H9 (cell line): ENCODE measurements at regions not wholly inside any gene's neighbourhood (a gene's known extent, or its start where the extent isn't known, plus 50 kb on each side); places are given as distances from the start of the nearest gene placed in this dataset.

Source experiments
- DNase-seq: peaks from one replicate; pipeline ENCODE4 v3.0.0-alpha.2; 2017
- H2AFZ ChIP-seq: one replicate; pipeline ENCODE4 v1.6.1; 2013; ENCODE audit warnings: mild to moderate bottlenecking, low read length, control low read depth, moderate library complexity
- H2AK5ac ChIP-seq: 2 replicates; pipeline ENCODE4 v1.6.1; 2013; ENCODE audit warnings: low read length, control low read depth, mixed read lengths; ENCODE audit not compliant: insufficient read length
- H2BK120ac ChIP-seq: one replicate; pipeline ENCODE4 v1.6.1; 2013; ENCODE audit warnings: low read depth, mild to moderate bottlenecking, low read length, control low read depth, inconsistent platforms; ENCODE audit not compliant: poor library complexity, severe bottlenecking
- H2BK12ac ChIP-seq: 2 replicates; pipeline ENCODE4 v1.6.1; 2013; ENCODE audit warnings: low read length, control low read depth, mixed read lengths, low read depth; ENCODE audit not compliant: insufficient read length
- H2BK15ac ChIP-seq: 2 replicates; pipeline ENCODE4 v1.6.1; 2013; ENCODE audit warnings: low read depth, low read length, control low read depth
- H2BK20ac ChIP-seq: one replicate; pipeline ENCODE4 v1.6.1; 2013; ENCODE audit warnings: low read depth, mild to moderate bottlenecking, low read length, control low read depth, inconsistent platforms; ENCODE audit not compliant: poor library complexity, severe bottlenecking
- H2BK5ac ChIP-seq: 2 replicates; pipeline ENCODE4 v1.6.1; 2013; ENCODE audit warnings: low read length, control low read depth, mixed read lengths; ENCODE audit not compliant: insufficient read length
- H3K14ac ChIP-seq: 2 replicates; pipeline ENCODE4 v1.6.1; 2013; ENCODE audit warnings: low read length, control low read depth; ENCODE audit not compliant: insufficient read depth
- H3K18ac ChIP-seq: 2 replicates; pipeline ENCODE4 v1.6.1; 2013; ENCODE audit warnings: low read depth, mild to moderate bottlenecking, mixed read lengths, low read length, control low read depth; ENCODE audit not compliant: insufficient read length
- H3K23ac ChIP-seq: 2 replicates; pipeline ENCODE4 v1.6.1; 2013; ENCODE audit warnings: low read length, control low read depth, mixed read lengths, low read depth; ENCODE audit not compliant: insufficient read length
- H3K23me2 ChIP-seq: 2 replicates; pipeline ENCODE4 v1.6.1; 2013; ENCODE audit warnings: low read depth, mild to moderate bottlenecking, mixed read lengths, low read length, control low read depth; ENCODE audit not compliant: insufficient read length, poor library complexity, severe bottlenecking
- H3K27ac ChIP-seq: 2 replicates; pipeline ENCODE4 v1.5.1; 2013; ENCODE audit warnings: low read length, control low read depth, mixed read lengths, low read depth; ENCODE audit not compliant: insufficient read length
- H3K27me3 ChIP-seq: 2 replicates; pipeline ENCODE4 v1.6.1; 2013; ENCODE audit warnings: low read length, control low read depth, inconsistent platforms; ENCODE audit not compliant: insufficient read depth
- H3K4ac ChIP-seq: 2 replicates; pipeline ENCODE4 v1.6.1; 2013; ENCODE audit warnings: low read depth, mild to moderate bottlenecking, control low read depth, inconsistent platforms, low read length, moderate library complexity
- H3K4me1 ChIP-seq: 2 replicates; pipeline ENCODE4 v1.6.1; 2013; ENCODE audit warnings: low read length, control low read depth, inconsistent platforms; ENCODE audit not compliant: insufficient read depth
- H3K4me2 ChIP-seq: 2 replicates; pipeline ENCODE4 v1.6.1; 2013; ENCODE audit warnings: low read length, control low read depth, mixed read lengths; ENCODE audit not compliant: insufficient read length, insufficient read depth
- H3K56ac ChIP-seq: 2 replicates; pipeline ENCODE4 v1.6.1; 2013; ENCODE audit warnings: low read depth, mild to moderate bottlenecking, mixed read lengths, low read length, control low read depth; ENCODE audit not compliant: insufficient read length
- H3K79me1 ChIP-seq: 2 replicates; pipeline ENCODE4 v1.6.1; 2013; ENCODE audit warnings: low read depth, mild to moderate bottlenecking, moderate library complexity, low read length, control low read depth, inconsistent platforms; ENCODE audit not compliant: insufficient read depth, poor library complexity, severe bottlenecking
- H3K79me2 ChIP-seq: 2 replicates; pipeline ENCODE4 v1.6.1; 2013; ENCODE audit warnings: low read length, control low read depth, inconsistent platforms; ENCODE audit not compliant: insufficient read depth
- H3K9ac ChIP-seq: 2 replicates; pipeline ENCODE4 v1.6.1; 2013; ENCODE audit warnings: low read length, control low read depth, mixed read lengths; ENCODE audit not compliant: insufficient read length; ENCODE audit errors: extremely low read depth
- H3K9me3 ChIP-seq: one replicate; pipeline ENCODE4 v1.6.1; 2013; ENCODE audit warnings: low read depth, low read length, inconsistent platforms; ENCODE audit not compliant: control insufficient read depth
- H3T11ph ChIP-seq: one replicate; pipeline ENCODE4 v1.6.1; 2013; ENCODE audit warnings: mild to moderate bottlenecking, low read length, control low read depth, inconsistent platforms
- H4K20me1 ChIP-seq: one replicate; pipeline ENCODE4 v1.6.1; 2013; ENCODE audit not compliant: control insufficient read depth, insufficient read length, insufficient read depth
- H4K5ac ChIP-seq: 2 replicates; pipeline ENCODE4 v1.6.1; 2013; ENCODE audit warnings: low read depth, mild to moderate bottlenecking, mixed read lengths, low read length, control low read depth; ENCODE audit not compliant: insufficient read length
- H4K8ac ChIP-seq: replicated peaks from 2 replicates; pipeline ENCODE4 v1.6.1; 2013; ENCODE audit warnings: low read length, control low read depth, mixed read lengths, low read depth; ENCODE audit not compliant: insufficient read length
- H4K91ac ChIP-seq: 2 replicates; pipeline ENCODE4 v1.6.1; 2013; ENCODE audit warnings: low read depth, mild to moderate bottlenecking, moderate library complexity, mixed read lengths, low read length, control low read depth; ENCODE audit not compliant: insufficient read length
- H3K27ac Mint-ChIP-seq, 3 experiments: 2 replicates in 2 of 3; 3 replicates in 1 of 3; pipeline ENCODE4 v1.8.0; 2020 to 2021; ENCODE audit warnings: mixed read lengths in 3 of 3, mild to moderate bottlenecking in 1 of 3, moderate library complexity in 1 of 3
- H3K27me3 Mint-ChIP-seq: 2 replicates; pipeline ENCODE4 v1.8.0; 2021; ENCODE audit warnings: low read depth, mild to moderate bottlenecking, moderate library complexity, mixed read lengths
- H3K36me3 Mint-ChIP-seq, 3 experiments: 2 replicates in 2 of 3; 3 replicates in 1 of 3; pipeline ENCODE4 v1.8.0; 2020 to 2021; ENCODE audit warnings: low read depth in 3 of 3, mixed read lengths in 3 of 3; ENCODE audit not compliant: insufficient read depth in 1 of 3
- H3K4me1 Mint-ChIP-seq, 2 experiments: 2 replicates each; pipeline ENCODE4 v1.8.0; 2020; ENCODE audit warnings: mixed read lengths in 2 of 2
- H3K4me3 Mint-ChIP-seq, 2 experiments: 2 replicates in 1 of 2; 3 replicates in 1 of 2; pipeline ENCODE4 v1.8.0; 2020 to 2021; ENCODE audit warnings: mild to moderate bottlenecking in 2 of 2, mixed read lengths in 2 of 2, moderate library complexity in 1 of 2
- H3K9me3 Mint-ChIP-seq, 2 experiments: 2 replicates in 1 of 2; 3 replicates in 1 of 2; pipeline ENCODE4 v1.8.0; 2020; ENCODE audit warnings: mild to moderate bottlenecking in 2 of 2, mixed read lengths in 2 of 2, moderate library complexity in 1 of 2
- CTCF ChIP-seq: fragments of 200-600 bp; sonication (generic); conservative IDR thresholded peaks from 3 replicates; pipeline ENCODE4 v1.8.0; 2021; ENCODE audit warnings: antibody characterized with exemption, mild to moderate bottlenecking
- WGBS: extraction: QIAGEN DNeasy Blood & Tissue Kit; methylation state at CpG from one replicate; pipeline ENCODE4 v1.1.7; 2013; ENCODE audit warnings: missing lambda C conversion rate, low lambda C conversion rate, mixed read lengths; ENCODE audit not compliant: insufficient read length; ENCODE audit errors: extremely low coverage; 5-methylcytosine and 5-hydroxymethylcytosine counted together

GRCh38 chr7:67866812-67867211 is 870.2 kb downstream of the TYW1 start:
- no peak overlapping the region for H4K5ac ChIP-seq
- no peak overlapping the region for H3T11ph ChIP-seq
- DNase-seq = no peak
- TF ChIP-seq CTCF = no peak
- H3K27me3 ChIP-seq = no peaks in the 10 kb centered on the region
- H3K27ac Mint-ChIP-seq = no peak overlapping the region
- H2BK20ac ChIP-seq = no peak overlapping the region
- no peak overlapping the region for H3K4me3 Mint-ChIP-seq
- H4K20me1 ChIP-seq = no peaks in the 10 kb centered on the region
- H3K9me3 ChIP-seq = no peaks in the 10 kb centered on the region
- no peak overlapping the region for H2AK5ac ChIP-seq
- H3K79me2 ChIP-seq = no peaks in the 10 kb centered on the region
- no peak overlapping the region for H3K23ac ChIP-seq
- no peaks in the 10 kb centered on the region for H3K23me2 ChIP-seq
- no peak overlapping the region for H3K27ac ChIP-seq
- peaks cover 11 to 12% of the 10 kb centered on the region in 2 experiments for H3K9me3 Mint-ChIP-seq
- H4K91ac ChIP-seq = no peak overlapping the region
- no peak overlapping the region for H2BK15ac ChIP-seq
- no CpG with 5 or more reads among the region's 3 CpGs for WGBS
- H4K8ac ChIP-seq = no peak overlapping the region
- no peak overlapping the region for H2AFZ ChIP-seq
- H2BK120ac ChIP-seq = no peak overlapping the region
- no peak overlapping the region for H3K4ac ChIP-seq
- H3K36me3 Mint-ChIP-seq = peaks cover 3 to 8% (median 7%) of the 10 kb centered on the region in 3 experiments
- no peak overlapping the region for H3K14ac ChIP-seq
- H3K4me2 ChIP-seq = no peak overlapping the region
- peaks cover 4% of the 10 kb centered on the region in 2 experiments; a peak in 3 of 4 replicates for H3K4me1 Mint-ChIP-seq
- no peak overlapping the region for H3K56ac ChIP-seq
- H3K27me3 Mint-ChIP-seq = no peaks in the 10 kb centered on the region; the same call in 1 of the 2 replicates
- H2BK5ac ChIP-seq = no peak overlapping the region
- no peak overlapping the region for H3K18ac ChIP-seq
- no peak overlapping the region for H2BK12ac ChIP-seq
- H3K9ac ChIP-seq = no peak overlapping the region
- no peaks in the 10 kb centered on the region; the same call in 1 of the 2 replicates for H3K4me1 ChIP-seq
- H3K79me1 ChIP-seq = no peaks in the 10 kb centered on the region
